Right atrium auricular region (tissue), 2 donors: ENCODE measurements at regions not wholly inside any gene's neighbourhood (a gene's known extent, or its start where the extent isn't known, plus 50 kb on each side); places are given as distances from the start of the nearest gene placed in this dataset.

Experiments
- DNase-seq: peaks from one replicate; pipeline ENCODE4 v3.0.0-alpha.2; 2019; ENCODE audit warnings: low spot score
- H3K27ac ChIP-seq, 2 donors: fragments of 200-600 bp; sonication (generic); 1 replicate in 1 of 2; 2 replicates in 1 of 2; pipeline ENCODE4 v1.5.1; 2016 to 2019
- H3K27me3 ChIP-seq, 2 donors: fragments of 200-600 bp; sonication (generic); one replicate each; pipeline versions ENCODE4 v1.5.1 to v1.6.0; 2017 to 2019
- H3K36me3 ChIP-seq: fragments of 200-600 bp; sonication (generic); one replicate; pipeline ENCODE4 v1.5.1; 2016
- H3K4me1 ChIP-seq, 2 donors: fragments of 200-600 bp; sonication (generic); one replicate each; pipeline versions ENCODE4 v1.5.1 to v1.6.0; 2017 to 2019
- H3K4me3 ChIP-seq, 2 donors: fragments of 200-600 bp; sonication (generic); 1 replicate in 1 of 2; 2 replicates in 1 of 2; pipeline ENCODE4 v1.5.1; 2017 to 2019; ENCODE audit warnings: mild to moderate bottlenecking in 1 of 2, moderate library complexity in 1 of 2
- H3K9me3 ChIP-seq, 2 donors: fragments of 200-600 bp; sonication (generic); one replicate each; pipeline ENCODE4 v1.5.1; 2019
- TF ChIP-seq, protein P1 (sequence below), 2 donors: fragments of 200-600 bp; sonication (generic); IDR thresholded peaks; one replicate each; pipeline ENCODE4 v1.5.1; 2019; ENCODE audit warnings: antibody characterized with exemption in 2 of 2

DNA sequence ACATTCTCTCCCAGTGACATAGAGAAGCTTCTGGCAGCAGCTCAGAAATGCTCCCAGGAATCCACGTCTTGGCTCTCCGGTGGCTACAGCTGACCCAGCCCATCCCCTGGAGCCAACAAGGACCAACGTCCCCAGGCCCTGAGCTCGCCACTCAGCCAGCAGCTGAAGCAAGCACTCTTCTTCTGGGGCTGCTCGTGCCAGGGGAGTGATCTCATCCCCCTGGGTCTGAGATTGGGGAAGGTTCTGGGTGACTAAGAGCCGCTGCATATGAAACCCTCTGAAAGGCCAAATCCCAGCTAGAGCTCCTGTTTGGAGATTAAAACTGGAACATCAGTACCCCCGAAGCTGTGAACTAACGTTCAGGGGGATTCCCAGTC, 487.9 kb downstream of the NPHP4 start:
- TF ChIP-seq, protein P1, sequence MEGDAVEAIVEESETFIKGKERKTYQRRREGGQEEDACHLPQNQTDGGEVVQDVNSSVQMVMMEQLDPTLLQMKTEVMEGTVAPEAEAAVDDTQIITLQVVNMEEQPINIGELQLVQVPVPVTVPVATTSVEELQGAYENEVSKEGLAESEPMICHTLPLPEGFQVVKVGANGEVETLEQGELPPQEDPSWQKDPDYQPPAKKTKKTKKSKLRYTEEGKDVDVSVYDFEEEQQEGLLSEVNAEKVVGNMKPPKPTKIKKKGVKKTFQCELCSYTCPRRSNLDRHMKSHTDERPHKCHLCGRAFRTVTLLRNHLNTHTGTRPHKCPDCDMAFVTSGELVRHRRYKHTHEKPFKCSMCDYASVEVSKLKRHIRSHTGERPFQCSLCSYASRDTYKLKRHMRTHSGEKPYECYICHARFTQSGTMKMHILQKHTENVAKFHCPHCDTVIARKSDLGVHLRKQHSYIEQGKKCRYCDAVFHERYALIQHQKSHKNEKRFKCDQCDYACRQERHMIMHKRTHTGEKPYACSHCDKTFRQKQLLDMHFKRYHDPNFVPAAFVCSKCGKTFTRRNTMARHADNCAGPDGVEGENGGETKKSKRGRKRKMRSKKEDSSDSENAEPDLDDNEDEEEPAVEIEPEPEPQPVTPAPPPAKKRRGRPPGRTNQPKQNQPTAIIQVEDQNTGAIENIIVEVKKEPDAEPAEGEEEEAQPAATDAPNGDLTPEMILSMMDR (IDR thresholded peaks at IDR 0.05): no peak
- H3K27me3 ChIP-seq: no peaks in the 10 kb centered on the region
- H3K4me1 ChIP-seq: peaks cover 0 to 7% of the 10 kb centered on the region in 2 donors
- H3K9me3 ChIP-seq: no peaks in the 10 kb centered on the region
- H3K4me3 ChIP-seq: no peak overlapping the region
- H3K36me3 ChIP-seq: no peaks in the 10 kb centered on the region
- DNase-seq: no peak
- no peak overlapping the region for H3K27ac ChIP-seq

DNA sequence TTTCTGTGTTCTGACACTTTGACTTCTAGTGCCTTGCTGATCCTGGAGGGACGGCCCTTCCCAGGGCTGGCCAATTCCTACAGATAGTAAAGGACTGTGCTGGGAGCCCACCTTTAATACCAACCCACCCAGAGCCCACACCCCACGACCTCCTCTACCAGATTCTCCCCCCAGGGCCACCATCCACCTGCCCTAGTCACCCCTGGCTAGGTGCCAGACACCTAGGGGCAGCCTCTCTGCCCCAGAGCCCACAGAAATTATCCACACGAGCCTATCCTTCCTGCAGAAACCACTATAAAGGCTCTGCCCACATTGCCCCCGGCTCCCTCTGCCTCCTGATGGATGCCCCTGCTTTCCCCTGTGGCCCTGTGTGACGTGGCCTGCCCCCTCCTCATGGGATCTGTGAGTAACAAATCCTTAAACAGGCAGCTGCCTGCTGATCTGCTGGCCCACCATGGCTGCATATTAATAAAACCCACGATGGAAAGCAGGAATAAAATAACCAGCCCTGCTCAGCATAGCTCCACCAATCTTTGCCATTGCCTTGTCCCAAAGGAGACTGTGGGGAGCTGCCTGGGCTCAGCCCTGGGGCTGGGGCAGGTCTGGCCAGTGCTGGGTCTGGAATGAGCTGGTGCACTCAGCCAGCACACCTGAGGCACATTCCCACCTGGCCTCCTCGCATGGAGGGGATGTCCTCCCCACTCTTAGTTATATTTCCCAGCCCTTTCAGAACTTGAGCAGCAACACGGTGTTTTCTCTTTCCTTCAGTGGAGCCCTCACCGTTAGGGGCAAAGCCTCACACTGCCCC, 488.5 kb downstream of the NPHP4 start:
- TF ChIP-seq, protein P1 (IDR thresholded peaks at IDR 0.05): no peak
- peaks cover 0 to 7% of the 10 kb centered on the region in 2 donors for H3K4me1 ChIP-seq
- H3K27me3 ChIP-seq: no peaks in the 10 kb centered on the region
- H3K9me3 ChIP-seq: no peaks in the 10 kb centered on the region
- H3K27ac ChIP-seq: no peak overlapping the region
- H3K4me3 ChIP-seq: no peak overlapping the region
- H3K36me3 ChIP-seq: no peaks in the 10 kb centered on the region
- DNase-seq: no peak

DNA sequence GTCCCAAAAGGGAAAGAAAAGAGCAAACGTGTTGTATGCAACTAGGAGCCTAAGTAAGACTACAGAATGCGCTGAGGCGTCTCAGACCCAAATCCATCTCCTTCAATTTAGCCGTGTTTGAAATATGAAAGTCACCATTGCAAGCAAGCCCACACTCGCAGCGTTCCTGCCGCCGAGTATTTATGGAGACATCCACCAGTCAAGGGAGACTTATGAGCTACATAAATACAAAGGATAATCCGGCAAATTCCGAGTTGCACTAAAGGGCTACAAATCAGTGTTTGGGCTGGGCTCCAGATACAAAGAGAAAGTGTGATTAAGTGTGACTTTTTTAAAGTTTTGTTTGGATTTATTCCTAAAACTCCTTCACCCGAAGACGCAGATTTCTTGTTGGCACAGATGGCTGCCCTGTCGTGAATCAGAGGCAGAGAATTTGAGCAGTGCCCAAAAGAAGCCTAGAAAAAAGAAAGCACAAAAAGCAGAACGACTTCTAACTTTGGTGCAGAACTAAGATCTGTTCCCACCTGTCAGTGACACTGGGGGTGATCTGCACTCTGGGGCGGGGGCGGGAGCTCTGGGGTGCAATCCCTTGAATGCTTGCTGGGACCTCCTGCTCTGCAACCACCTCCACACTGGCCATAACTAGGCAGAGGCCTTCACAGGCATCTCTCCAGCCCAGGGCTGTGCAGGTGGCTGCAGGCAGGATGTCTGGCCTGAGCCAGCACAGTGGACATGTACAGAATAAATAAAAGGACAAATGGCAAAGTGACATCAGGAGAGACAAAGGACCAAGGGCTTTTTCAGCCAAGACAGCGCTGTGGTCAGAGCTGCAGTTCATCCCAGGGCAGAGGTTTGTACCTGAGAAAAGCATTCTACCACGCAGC, 489.7 kb downstream of the NPHP4 start:
- TF ChIP-seq, protein P1 (IDR thresholded peaks at IDR 0.05): no peak
- no peak for DNase-seq
- Histone ChIP-seq H3K27me3 (no peaks in the 10 kb centered on the region), H3K4me3 (no peak overlapping the region), H3K4me1 (peaks cover 0 to 7% of the 10 kb centered on the region in 2 donors), H3K36me3 (no peaks in the 10 kb centered on the region), H3K27ac (no peak overlapping the region), H3K9me3 (no peaks in the 10 kb centered on the region)

DNA sequence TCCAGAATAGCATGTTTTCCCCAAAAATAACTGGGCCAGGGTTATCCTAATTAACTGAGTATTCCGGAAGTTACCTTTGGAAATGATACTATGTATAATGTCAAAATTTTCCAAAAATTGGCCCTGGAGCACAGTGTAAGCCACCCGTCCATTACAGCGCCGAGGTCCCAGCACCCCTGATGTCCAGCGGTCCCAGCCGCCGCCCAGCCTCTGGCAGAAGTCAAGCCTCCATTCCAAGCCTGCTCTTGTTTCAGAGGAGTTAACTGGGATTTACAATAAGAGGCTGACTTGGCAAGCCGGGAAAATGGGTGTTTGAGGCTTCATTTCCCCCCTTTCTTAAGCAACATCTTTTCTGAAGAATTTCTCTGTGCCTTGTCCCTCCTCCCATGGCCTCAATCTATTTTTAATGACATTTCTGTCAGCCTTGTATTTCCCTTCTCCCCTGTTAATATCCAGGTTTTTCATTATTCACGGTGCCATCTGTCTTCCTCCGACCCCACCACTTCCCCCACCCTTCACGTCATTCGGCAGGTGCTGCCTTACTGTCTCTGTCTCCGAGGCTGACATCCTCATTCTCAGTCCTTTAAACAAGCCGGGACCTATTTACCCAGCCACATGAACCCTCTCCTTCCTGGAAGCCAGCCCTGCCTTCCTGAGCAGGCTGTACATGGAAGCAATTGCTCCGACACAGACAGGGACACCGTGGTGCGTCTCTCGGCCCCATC, 490.9 kb downstream of the NPHP4 start:
- TF ChIP-seq, protein P1 (IDR thresholded peaks at IDR 0.05): no peak
- Histone ChIP-seq H3K4me3 (no peak overlapping the region), H3K9me3 (peaks cover 0 to 6% of the 10 kb centered on the region in 2 donors), H3K27me3 (no peaks in the 10 kb centered on the region), H3K27ac (no peak overlapping the region), H3K36me3 (no peaks in the 10 kb centered on the region), H3K4me1 (peaks cover 0 to 7% of the 10 kb centered on the region in 2 donors)
- DNase-seq: no peak

DNA sequence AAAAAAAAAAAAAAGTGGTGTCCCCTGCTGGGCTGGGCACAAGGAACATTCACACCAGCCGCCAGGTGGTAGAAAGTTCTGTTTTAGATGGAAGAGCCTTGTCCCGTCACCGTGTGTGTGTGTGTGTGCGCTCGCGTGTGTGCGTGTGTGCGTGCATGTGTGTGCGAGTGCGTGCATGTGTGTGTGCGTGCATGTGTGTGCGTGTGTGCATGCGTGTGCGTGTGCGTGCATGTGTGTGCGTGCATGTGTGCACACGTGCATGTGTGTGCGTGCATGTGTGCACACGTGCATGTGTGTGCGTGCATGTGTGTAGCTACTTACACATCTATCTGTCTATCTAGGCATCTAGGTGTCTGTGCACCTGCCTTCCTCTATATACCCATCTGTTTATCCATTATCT, 491.7 kb downstream of the NPHP4 start:
- Histone ChIP-seq H3K4me3 (no peak overlapping the region), H3K27ac (no peak overlapping the region), H3K4me1 (peaks cover 0 to 7% of the 10 kb centered on the region in 2 donors), H3K27me3 (no peaks in the 10 kb centered on the region), H3K9me3 (peaks cover 0 to 6% of the 10 kb centered on the region in 2 donors), H3K36me3 (no peaks in the 10 kb centered on the region)
- DNase-seq: no peak
- TF ChIP-seq, protein P1 (IDR thresholded peaks at IDR 0.05): no peak
